ENCODE measurements at regions not wholly inside any gene's neighbourhood (a gene's known extent, or its start where the extent isn't known, plus 50 kb on each side); places are given as distances from the start of the nearest gene placed in this dataset.
"Not testable (repeated sequence)": the region's sequence is repeated elsewhere in the genome, so short reads cannot be mapped to it uniquely, and the experiment has no call there.

DNA sequence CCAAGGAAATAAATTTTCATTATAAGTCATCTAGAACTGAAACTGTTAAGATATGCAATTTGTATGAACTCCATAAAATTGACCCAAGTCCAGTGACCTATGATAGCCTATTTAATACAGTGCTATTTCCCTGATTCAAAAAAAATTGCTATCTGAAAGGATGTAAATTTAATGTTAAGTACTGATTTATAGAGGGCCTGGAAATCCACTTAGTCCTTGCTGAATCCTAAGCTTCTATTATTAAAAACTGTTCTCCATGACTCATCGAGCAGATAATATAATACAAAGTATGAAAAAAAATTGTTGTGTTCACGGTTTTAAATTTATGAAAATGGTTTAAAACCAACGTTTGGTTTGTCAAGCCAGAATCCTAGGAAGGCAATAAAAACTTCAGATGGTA is 704.8 kb upstream of the AADAT start:
- DNase-seq (ENCODE audit: low spot score), result no peak

DNA sequence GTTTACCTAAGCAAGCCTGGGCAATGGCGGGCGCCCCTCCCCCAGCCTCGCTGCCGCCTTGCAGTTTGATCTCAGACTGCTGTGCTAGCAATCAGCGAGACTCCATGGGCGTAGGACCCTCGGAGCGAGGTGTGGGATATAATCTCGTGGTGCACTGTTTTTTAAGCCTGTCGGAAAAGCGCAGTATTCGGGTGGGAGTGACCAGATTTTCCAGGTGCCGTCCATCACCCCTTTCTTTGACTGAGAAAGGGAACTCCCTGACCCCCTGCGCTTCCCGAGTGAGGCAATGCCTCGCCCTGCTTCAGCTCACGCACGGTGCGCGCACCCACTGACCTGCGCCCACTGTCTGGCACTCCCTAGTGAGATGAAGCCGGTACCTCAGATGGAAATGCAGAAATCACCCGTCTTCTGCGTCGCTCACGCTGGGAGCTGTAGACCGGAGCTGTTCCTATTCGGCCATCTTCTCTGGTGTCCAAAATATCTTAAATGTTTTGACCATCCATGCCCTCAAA is 698.8 kb upstream of the AADAT start:
- not testable (repeated sequence) for DNase-seq (ENCODE audit: low spot score)

DNA sequence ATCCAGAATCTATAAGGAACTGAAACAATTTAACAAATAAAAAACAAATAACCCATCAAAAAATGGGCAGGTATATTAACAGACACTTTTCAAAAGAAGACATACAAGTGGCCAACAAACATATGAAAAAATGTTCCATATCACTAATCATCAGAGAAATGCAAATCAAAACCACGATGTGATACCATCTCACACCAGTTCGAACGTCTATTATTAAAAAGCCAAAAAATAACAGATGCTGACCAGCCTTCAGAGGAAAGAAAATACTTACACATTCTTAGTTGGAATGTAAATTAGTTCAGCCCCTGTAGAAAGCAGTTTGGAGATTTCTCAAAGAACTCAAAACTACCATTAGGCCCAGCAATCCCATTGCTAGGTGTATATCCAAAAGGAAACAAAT is 687.9 kb upstream of the AADAT start:
- no peak for DNase-seq (ENCODE audit: low spot score)

DNA sequence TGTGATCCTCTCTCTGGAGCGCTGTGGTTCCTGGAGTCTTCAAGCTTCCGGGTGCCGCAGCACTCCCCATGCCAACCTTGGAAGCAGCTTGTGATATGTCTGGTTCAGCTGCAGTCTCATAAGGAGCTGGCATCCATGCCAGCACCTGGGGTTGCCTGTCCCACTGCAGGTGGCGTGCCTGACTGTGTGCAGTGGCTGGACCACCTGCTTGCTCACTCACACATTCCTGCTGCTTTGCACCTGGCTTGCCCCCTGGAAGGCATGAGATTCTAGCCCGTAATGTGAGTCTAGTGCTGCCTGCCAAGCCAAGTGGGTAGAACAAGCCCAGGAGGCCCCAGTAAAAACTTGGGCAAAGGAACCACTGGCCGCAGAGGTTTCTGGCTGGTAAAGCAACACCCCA is 687.2 kb upstream of the AADAT start:
- DNase-seq (ENCODE audit: low spot score), result no peak

DNA sequence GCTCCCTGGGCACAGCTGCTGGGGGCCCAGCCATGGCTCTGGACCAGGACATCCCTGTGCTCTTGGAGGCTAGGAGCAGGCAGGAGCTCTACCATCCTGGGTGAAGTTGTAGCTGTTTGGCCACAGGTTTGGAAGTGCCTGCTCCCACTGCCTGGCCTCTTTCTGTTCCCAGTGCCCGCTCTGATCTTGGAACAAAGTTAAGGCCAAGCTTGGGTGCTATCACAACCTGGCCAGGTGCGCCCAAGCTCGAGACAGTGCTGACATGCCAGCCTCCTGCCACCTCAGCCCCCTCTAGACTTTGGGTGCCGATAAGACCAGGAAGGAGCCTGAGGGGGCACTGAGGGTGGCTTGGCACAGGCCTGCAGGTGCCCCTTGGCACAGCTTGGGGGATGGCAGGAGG is 686.1 kb upstream of the AADAT start:
- no peak for DNase-seq (ENCODE audit: low spot score)

DNA sequence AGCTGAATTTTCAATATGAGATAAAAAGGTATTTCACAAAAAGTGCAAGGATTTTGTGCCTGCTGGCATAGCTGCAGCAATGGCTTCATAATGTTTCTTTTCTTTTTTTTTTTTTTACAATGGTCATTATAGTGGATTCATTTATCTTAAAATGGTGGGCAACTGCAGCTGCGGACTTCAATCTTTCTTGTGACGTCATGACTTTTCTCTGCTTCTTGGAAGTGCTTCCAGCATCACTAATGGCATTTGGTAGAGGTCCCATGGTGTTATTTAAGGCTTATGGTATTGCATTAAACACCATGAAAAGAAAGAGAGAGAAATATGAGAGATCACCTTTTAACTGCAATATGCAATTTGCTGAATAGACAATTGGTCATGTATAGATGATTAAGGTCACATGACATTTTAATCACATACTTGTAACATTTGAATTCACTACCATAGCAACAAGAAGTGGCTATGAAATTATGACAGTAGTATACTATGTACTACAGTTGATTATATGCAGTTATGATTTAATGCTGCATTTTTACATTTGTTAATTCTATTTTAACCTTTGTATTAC is 684.0 kb upstream of the AADAT start:
- no peak for DNase-seq (ENCODE audit: low spot score)

DNA sequence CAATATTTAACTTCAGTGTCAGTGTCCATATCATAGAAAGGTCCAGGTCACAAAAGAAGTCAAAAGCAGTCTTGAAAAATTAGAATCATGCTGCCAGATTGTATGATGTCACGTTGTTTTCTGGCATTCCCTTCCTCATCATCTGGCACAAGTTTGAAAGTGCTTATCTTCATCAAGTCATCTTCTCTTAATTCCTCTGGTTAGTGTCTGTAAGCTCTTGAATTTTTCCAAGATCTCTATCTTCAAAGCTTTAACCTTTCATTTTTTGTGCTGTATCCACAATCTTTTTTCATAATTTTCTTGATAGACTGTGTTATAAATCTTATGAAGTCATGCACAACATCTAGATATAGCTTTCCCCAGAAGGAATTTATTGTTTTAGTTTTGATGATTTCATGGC is 682.7 kb upstream of the AADAT start:
- no peak for DNase-seq (ENCODE audit: low spot score)

DNA sequence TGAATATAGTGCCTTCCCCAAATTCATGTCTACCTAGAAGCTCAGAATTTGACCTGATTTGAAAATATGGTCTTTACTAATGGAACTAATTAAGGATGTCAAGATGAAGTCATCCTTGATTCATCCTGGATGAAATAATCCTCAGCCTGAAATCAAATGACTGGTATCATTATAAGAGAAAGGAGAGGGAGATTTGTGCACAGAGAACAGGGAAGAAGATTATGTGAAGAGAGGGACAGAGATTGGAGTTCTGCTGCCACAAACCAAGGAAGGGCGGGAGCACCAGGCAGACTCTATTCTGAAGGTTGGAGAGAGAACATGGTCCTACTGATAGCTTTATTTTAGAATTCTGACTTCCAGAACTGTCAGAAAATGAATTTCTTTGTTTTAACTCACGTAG is 680.9 kb upstream of the AADAT start:
- DNase-seq (ENCODE audit: low spot score), result no peak

DNA sequence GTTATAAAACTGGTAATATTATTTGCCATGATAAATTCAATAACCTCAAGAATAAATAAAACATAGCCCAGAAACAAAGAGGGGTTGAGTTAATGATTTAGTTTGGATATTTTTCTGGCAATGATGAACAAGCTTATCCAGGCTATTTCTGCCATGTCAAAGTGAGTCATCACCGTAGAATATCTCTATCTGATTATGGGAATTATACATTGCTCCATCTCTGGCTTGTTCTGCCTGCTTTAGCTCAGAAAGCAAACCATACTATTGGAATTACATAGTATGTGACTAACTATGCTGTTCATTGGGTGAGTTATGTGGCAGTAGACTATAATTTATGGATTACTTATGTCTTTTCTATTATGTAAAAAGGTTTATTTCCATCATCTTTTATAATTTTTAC is 680.1 kb upstream of the AADAT start:
- no peak for DNase-seq (ENCODE audit: low spot score)

DNA sequence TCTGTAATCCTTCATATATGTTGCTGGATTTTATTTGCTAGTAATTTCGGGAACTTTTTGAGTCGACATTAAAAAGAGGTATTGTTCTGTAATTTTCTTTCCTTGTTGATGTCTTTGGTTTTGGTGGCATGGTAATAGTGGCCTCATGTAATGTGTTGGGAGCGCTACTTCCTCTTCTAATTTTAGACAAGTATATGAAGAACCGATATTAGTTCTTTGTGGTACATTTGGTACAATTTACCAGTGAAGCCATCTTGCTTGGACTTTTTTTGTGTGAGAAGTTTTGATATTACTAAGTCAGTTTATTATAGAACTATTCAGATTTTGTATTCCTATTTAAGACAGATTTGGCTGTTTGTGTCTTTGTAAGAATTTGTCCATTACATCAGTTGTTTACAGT is 669.2 kb upstream of the AADAT start:
- no peak for DNase-seq (ENCODE audit: low spot score)

DNA sequence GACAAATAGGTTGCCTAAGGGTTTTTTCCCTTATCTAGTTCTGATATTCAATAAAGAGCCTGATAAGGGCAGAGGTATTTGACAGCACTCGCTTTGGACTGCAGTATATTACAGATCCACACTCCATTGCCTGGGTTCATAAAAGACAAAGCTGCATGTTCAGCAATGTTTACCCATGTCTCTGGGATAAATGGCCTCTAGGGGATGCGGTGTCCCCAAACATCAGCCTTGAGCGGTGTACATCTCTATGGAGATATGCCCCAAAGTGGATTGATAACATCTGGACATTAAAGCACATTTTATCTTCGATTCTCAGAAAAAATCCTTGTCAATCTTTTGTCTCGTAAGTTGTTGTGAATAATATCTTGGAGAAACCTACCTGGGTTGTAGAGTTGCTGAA is 660.8 kb upstream of the AADAT start:
- DNase-seq (ENCODE audit: low spot score), result no peak

DNA sequence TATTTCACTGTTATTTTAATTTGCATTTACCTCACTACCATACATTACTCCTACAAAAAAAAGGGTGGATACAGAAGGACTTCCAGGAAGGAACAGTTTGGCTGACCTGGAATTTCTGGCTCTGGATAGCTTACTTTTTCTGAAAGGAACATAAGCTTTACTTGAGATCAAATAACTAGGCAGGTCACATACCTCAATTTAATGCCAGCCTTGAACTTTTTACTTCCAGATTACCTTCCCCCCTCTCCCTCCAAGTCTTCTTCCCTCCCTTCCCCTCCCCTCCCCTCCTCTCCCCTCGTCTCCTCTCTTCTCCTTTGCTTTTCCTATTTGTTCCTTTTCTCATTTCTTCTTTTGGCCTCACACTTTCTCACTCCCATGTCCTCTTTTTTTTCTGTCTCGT is 659.2 kb upstream of the AADAT start:
- no peak for DNase-seq (ENCODE audit: low spot score)

DNA sequence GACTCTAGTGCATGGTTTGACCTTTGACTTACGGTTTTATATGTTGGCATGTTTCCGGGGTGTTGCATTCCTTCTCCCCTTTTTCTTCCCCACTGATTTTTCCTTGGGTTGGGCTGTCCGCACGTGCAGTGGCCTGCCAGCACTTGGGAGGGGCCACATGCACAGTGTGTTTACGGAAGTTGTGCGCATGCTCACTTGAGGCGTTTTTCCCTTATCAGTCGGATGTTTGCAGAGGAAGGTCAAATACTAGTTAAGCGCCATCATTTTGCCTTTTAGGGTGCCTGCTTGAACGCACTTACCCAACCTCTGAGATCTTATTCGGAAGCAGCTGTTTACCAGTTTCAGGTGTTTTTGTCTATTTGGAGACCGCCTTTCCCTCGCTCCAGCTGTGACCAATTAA is 653.9 kb upstream of the AADAT start:
- DNase-seq (ENCODE audit: low spot score), result no peak

DNA sequence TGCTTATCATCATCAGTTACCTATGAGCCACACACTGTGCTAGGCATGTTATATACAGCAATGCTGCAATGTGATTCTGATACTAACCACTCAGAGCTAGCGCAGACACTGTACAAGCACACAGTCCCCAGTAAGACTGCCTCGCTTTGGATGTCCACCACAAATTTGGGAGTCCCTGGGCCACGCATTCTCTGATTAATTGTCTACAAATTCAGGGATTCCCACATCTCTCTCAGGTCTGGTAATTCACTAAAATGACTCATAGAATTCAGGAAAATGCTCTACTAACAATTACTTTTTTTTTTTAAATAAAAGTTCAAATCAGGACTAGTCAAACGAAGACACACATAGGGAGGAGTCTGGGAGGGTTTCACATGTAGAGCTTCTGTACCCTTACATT is 652.1 kb upstream of the AADAT start:
- DNase-seq (ENCODE audit: low spot score), result no peak

DNA sequence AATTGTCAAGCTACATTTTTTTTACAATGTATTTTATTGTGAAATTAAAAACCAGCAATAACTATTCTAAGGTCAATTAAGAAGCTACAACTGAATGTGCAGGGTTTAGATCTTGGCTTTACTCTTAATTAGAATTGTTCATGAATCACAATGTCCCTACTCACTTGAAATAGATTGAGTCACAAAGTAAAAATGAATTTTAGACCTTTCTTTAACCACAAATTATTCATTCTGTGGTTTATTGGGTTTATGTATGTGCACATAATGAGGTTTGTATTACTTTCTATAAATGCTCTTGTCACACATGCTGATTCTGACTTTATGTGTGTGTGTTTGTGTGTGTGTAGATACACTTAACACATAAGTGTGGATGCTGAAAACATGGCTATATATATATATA is 647.0 kb upstream of the AADAT start:
- no peak for DNase-seq (ENCODE audit: low spot score)

DNA sequence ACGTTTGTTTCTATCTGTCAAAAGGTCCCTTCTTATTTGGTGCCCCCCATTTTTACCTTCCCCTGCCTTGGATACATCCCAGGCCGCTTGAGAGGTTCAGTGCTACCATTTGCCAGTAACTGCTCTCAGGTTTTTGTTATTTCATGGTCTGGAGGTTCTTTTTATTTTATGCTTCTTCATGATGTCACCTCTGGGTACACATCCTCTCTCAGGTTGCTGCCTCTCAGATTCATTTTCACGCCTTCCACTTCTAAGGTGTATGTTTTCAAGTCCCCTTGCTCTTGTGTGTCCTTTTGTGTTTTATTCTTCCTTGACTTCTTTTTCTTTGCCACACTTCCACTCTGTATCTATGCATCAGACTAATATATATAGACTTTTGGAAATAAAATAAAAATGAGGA is 640.1 kb upstream of the AADAT start:
- no peak for DNase-seq (ENCODE audit: low spot score)

DNA sequence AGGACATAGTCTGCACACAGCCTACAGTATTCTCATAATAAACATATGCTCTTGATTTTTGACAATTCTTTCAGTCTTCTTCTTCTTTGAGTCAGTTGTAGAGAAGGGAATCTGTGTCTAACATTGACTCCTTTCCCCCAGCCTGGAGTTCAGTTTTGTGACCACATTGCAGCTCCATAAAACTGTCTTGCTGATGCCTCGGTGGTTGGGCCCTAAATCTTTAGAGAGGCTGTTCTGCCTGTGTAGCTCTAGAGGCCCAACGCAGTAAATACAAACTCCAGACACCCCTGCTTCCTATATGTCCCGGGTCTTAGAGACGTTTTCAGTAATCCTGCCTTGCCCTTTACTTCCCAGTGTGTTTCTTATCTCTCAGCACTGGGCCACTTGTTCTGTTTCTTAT is 639.5 kb upstream of the AADAT start:
- DNase-seq (ENCODE audit: low spot score), result no peak

DNA sequence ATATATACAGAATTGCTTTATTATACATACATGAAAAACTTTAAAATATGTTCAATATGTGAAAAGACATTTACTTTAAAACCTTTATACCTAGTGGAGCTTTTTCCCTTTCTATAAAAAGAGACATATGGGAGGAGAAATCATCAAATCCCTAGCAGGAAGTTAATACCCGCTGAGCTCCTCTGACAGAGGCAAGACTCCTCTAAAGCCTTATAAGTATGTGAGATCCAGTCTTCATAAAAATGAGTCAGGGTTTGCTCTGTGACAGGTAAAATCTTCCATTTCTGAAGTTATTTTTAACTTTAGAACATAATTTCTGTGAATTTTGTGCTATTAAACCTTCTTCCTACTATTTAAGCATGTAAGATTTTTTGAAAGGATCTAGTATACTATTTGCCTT is 634.4 kb upstream of the AADAT start:
- no peak for DNase-seq (ENCODE audit: low spot score)

DNA sequence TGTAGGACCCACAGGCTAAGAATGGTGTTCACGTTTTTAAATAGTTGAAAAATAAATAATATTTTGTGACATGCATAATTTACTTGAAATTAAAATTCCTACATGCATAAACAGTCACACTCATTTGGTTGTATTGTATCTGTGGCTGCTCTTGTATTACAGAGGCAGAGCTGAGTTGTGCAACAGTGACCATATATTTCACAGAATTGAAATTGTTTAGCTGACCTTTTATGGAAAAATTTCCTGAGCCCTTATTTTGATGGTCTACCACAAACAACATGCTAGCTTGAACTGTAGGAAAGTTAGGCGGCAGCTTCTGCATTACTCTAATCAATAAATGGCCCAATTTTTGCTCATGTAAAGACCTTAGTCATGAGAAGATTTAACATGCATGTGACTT is 633.4 kb upstream of the AADAT start:
- no peak for DNase-seq (ENCODE audit: low spot score)

DNA sequence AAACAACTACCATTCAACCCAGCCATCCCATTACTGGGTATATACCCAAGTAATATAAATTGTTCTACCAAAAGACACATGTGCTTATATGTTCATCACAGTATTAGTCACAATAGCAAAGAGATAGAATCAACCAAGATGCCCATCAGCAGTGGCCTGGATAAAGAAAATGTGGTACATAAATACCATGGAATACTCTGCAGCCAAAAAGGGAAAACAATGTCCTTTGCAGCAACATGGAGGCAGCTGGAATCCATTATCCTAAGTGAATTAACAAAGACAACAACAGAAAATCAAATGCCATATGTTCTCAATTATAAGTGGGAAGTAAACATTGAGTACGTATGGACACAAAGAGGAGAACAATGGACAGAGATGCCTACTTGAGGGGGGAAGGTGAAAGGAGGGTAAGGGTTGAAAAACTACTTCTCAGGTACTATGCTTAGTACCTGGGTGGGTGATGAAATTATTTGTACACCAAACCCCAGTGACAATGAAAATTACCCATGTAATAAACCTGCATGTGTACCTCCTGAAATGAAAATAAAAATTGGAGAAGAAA is 632.1 kb upstream of the AADAT start:
- DNase-seq (ENCODE audit: low spot score), result no peak

DNA sequence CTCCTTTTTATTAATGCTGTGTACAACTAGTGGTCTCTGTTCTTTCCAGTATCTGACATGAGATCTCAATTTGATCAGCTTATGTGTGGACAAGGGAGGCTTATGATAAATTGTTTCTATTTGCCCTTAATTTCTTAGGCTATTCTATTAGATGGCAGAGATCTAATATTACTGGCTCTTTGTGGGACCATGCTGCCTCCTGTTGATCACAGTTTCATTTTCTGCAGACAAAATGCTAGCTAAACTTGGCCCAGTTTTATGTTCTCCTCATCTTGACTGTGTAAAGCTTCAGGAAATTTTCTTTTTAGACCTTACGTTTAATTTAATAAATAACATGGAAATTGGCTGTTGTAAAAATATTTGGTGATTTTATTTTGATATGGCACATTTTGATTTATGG is 627.1 kb upstream of the AADAT start:
- DNase-seq (ENCODE audit: low spot score), result no peak

DNA sequence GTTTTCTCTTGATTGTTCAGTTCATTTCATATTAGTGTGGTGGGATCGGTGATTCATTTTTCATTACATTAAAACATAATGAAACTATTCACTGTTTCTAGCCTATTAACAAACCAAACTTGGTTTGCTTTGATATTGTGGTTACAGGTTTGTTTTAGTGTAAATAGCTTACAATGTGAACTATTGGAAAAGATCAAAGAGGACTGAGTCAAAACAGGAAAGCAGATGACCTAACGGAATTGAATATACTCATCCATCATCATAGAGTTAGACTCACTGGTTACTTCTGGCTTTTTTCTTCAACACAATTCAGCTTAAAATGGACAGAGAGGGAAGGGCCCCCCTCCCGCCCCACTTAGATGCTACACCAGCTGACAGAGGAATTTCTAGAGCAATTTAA is 616.2 kb upstream of the AADAT start:
- no peak for DNase-seq (ENCODE audit: low spot score)

DNA sequence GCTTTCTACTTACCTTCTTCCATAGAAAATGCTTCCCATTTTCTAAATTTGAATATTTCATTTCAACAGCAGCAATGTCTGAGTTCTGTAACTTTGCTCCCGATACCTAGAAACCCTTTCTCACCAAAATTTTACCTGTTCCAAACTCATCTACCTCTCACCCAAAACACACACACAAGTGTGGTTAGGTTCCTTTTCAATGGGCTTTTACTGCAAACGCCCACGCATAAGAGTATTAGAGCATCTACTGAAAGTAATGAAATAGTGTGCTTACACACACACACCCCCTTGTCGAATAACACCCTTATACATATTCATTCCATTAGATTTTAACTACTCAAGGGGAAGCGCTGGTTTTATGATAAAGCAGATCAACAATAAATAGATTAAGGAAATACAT is 610.3 kb upstream of the AADAT start:
- no peak for DNase-seq (ENCODE audit: low spot score)

DNA sequence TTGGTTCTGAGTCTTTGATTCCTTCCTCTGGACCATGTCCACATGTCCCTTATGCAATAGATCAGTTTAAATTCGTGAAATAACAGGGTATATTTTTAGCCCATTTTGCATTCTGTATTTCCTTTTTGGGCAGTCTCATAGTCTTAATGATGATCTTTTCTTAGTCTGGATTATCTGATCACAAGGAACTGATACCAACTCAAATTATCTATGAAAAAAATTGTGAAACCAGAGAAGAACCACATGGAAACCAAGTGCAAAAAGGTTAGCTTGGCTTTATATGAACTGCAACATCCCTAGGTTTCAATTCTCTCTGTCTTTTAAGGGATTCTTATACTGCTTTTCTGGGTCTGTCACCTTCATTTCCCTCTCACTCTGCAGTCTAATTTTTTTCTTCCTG is 608.6 kb upstream of the AADAT start:
- no peak for DNase-seq (ENCODE audit: low spot score)

DNA sequence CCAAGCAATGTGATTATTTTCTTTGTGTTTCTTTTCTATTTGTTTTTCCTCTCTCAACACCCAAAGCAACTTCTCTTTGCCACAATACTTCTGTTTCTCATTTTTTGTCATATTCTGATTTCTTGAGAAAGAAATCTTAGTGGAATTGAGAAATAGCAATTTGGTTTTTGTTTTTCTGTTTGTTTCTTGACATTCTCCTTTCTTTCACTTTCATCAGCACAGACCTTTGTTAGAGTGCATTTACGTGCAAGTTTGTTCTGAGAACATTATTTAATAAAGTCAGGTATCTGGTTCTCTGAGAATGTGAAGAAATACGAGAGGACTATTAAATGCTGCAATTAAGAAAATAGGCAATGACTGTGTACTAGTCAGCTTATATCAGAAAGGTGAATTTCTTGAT is 608.1 kb upstream of the AADAT start:
- no peak for DNase-seq (ENCODE audit: low spot score)
